ENCODE measurements at regions not wholly inside any gene's neighbourhood (a gene's known extent, or its start where the extent isn't known, plus 50 kb on each side); places are given as distances from the start of the nearest gene placed in this dataset.

DNA sequence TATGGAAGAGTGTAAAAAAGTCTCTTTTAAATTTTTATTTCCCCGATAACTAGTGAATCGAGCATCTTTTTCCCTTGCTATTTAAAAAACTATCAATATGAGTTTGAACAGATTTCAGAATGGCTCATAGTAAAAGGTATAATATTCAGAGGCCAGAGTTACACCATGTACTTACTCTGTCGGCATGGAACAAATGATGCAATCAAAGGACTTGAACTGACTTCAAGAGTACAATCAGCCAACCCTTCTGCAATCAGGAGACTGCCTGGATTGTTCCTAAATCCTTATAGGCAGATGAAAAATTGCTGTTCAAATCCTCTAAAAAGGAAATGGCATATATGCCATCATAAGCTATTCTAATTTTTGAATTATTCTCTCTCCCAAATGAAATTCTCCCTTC is 273.3 kb downstream of the SH2D1A start:
- H3K9me3 ChIP-seq (replicated peaks; ENCODE audit: control insufficient read depth, insufficient read depth, low read depth, low read length) = no peaks in the 10 kb centered on the region
- no peak for TF ChIP-seq CEBPG (CRISPR knock-in tag; IDR thresholded peaks at IDR 0.05)
- peak in 1 of 2 experiments; percentile 52; a peak in 2 of 4 replicates for TF ChIP-seq CEBPG (tag; conservative IDR thresholded peaks at IDR 0.05 in 1 of 2, IDR thresholded peaks at IDR 0.05 in 1 of 2)
- TF ChIP-seq, protein P1, sequence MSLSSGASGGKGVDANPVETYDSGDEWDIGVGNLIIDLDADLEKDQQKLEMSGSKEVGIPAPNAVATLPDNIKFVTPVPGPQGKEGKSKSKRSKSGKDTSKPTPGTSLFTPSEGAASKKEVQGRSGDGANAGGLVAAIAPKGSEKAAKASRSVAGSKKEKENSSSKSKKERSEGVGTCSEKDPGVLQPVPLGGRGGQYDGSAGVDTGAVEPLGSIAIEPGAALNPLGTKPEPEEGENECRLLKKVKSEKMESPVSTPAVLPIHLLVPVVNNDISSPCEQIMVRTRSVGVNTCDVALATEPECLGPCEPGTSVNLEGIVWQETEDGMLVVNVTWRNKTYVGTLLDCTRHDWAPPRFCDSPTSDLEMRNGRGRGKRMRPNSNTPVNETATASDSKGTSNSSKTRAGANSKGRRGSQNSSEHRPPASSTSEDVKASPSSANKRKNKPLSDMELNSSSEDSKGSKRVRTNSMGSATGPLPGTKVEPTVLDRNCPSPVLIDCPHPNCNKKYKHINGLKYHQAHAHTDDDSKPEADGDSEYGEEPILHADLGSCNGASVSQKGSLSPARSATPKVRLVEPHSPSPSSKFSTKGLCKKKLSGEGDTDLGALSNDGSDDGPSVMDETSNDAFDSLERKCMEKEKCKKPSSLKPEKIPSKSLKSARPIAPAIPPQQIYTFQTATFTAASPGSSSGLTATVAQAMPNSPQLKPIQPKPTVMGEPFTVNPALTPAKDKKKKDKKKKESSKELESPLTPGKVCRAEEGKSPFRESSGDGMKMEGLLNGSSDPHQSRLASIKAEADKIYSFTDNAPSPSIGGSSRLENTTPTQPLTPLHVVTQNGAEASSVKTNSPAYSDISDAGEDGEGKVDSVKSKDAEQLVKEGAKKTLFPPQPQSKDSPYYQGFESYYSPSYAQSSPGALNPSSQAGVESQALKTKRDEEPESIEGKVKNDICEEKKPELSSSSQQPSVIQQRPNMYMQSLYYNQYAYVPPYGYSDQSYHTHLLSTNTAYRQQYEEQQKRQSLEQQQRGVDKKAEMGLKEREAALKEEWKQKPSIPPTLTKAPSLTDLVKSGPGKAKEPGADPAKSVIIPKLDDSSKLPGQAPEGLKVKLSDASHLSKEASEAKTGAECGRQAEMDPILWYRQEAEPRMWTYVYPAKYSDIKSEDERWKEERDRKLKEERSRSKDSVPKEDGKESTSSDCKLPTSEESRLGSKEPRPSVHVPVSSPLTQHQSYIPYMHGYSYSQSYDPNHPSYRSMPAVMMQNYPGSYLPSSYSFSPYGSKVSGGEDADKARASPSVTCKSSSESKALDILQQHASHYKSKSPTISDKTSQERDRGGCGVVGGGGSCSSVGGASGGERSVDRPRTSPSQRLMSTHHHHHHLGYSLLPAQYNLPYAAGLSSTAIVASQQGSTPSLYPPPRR (CRISPR knock-in tag; IDR thresholded peaks at IDR 0.05; ENCODE audit: borderline replicate concordance) = no peak
- TF ChIP-seq ZNF584 (CRISPR knock-in tag; IDR thresholded peaks at IDR 0.05; ENCODE audit: low read depth) = no peak
- TF ChIP-seq KDM1A (IDR thresholded peaks at IDR 0.05) = no peak
- TF ChIP-seq, protein P2, sequence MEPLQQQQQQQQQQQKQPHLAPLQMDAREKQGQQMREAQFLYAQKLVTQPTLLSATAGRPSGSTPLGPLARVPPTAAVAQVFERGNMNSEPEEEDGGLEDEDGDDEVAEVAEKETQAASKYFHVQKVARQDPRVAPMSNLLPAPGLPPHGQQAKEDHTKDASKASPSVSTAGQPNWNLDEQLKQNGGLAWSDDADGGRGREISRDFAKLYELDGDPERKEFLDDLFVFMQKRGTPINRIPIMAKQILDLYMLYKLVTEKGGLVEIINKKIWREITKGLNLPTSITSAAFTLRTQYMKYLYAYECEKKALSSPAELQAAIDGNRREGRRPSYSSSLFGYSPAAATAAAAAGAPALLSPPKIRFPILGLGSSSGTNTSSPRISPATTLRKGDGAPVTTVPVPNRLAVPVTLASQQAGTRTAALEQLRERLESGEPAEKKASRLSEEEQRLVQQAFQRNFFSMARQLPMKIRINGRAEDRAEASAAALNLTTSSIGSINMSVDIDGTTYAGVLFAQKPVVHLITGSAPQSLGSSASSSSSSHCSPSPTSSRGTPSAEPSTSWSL (CRISPR knock-in tag; IDR thresholded peaks at IDR 0.05; ENCODE audit: borderline replicate concordance) = no peak
- no peak for TF ChIP-seq HDAC2 (IDR thresholded peaks at IDR 0.05)
- TF ChIP-seq ZNF121 (CRISPR knock-in tag; conservative IDR thresholded peaks at IDR 0.05) = no peak
- TF ChIP-seq, protein P3, sequence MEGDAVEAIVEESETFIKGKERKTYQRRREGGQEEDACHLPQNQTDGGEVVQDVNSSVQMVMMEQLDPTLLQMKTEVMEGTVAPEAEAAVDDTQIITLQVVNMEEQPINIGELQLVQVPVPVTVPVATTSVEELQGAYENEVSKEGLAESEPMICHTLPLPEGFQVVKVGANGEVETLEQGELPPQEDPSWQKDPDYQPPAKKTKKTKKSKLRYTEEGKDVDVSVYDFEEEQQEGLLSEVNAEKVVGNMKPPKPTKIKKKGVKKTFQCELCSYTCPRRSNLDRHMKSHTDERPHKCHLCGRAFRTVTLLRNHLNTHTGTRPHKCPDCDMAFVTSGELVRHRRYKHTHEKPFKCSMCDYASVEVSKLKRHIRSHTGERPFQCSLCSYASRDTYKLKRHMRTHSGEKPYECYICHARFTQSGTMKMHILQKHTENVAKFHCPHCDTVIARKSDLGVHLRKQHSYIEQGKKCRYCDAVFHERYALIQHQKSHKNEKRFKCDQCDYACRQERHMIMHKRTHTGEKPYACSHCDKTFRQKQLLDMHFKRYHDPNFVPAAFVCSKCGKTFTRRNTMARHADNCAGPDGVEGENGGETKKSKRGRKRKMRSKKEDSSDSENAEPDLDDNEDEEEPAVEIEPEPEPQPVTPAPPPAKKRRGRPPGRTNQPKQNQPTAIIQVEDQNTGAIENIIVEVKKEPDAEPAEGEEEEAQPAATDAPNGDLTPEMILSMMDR (IDR thresholded peaks at IDR 0.05 in 2 of 3, conservative IDR thresholded peaks at IDR 0.05 in 1 of 3; ENCODE audit: insufficient read depth in 2 of 3, low read depth in 1 of 3, low read length in 3 of 3) = no peak
- no peak for TF ChIP-seq SETDB1 (IDR thresholded peaks at IDR 0.05; ENCODE audit: low read length)
- no peak for TF ChIP-seq FUS (optimal IDR thresholded peaks at IDR 0.05; ENCODE audit: low read depth, low read length)
- TF ChIP-seq NFRKB (IDR thresholded peaks at IDR 0.05; ENCODE audit: low read depth) = no peak
- TF ChIP-seq CCNT2 (IDR thresholded peaks at IDR 0.05; ENCODE audit: borderline replicate concordance, extremely low read depth, insufficient read length, low read depth, low read length) = no peak
- TF ChIP-seq, protein P4, sequence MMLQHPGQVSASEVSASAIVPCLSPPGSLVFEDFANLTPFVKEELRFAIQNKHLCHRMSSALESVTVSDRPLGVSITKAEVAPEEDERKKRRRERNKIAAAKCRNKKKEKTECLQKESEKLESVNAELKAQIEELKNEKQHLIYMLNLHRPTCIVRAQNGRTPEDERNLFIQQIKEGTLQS (IDR thresholded peaks at IDR 0.05) = peak; percentile 28; the same call in 1 of the 2 replicates
- TF ChIP-seq, protein P4 (CRISPR knock-in tag; conservative IDR thresholded peaks at IDR 0.05) = no peak

More for the DNA sequence above, 273.3 kb downstream of the SH2D1A start:
- Histone ChIP-seq H3K4me2 (ENCODE audit: insufficient read depth, low read length) (no peak overlapping the region), H3K36me3 (ENCODE audit: control insufficient read depth, insufficient read depth, low read length) (no peaks in the 10 kb centered on the region), H3K4me1 (replicated peaks in 1 of 2; ENCODE audit: control insufficient read depth in 2 of 2, insufficient read depth in 2 of 2, low read length in 2 of 2) (no peaks in the 10 kb centered on the region), H3K9ac (ENCODE audit: insufficient read depth in 1 of 2, low read depth in 2 of 2, low read length in 2 of 2) (no peak overlapping the region), H3K9me1 (ENCODE audit: control insufficient read depth, insufficient read depth, low read length) (no peaks in the 10 kb centered on the region), H2AFZ (ENCODE audit: low read depth, low read length) (no peak overlapping the region), H3K79me2 (ENCODE audit: control insufficient read depth, insufficient read depth, low read length) (no peaks in the 10 kb centered on the region), H4K20me1 (replicated peaks; ENCODE audit: control insufficient read depth, insufficient read depth, low read length) (no peaks in the 10 kb centered on the region), H3K27me3 (ENCODE audit: control insufficient read depth in 2 of 2, insufficient read depth in 2 of 2, low read length in 2 of 2) (no peaks in the 10 kb centered on the region), H3K4me3 (no peak overlapping the region), H3K27ac (ENCODE audit: extremely low read depth, low read depth, low read length) (no peak overlapping the region)
- ChIA-PET CTCF (ENCODE audit: low intra/inter-chr PET ratio) (no interaction called here), POLR2A (no interaction called here)
- no TSS peak for BruUV-seq (replicated peaks)
- DNase-seq (ENCODE audit: extremely low read depth in 1 of 4, low spot score in 3 of 4) (no peak), ATAC-seq (no peak), FAIRE-seq (no peak)
- intact Hi-C loops (cut with micrococcal nuclease) = no loop called here
- in situ Hi-C loops (cut with MboI) = no loop called here
- 22% methylated on average over 3 of the region's 3 CpGs for WGBS (ENCODE audit: insufficient coverage, low coverage, missing lambda C conversion rate)

Measured in K562 (cell line).